Upper lobe of right lung (tissue), 1 donor: ENCODE measurements at regions not wholly inside any gene's neighbourhood (a gene's known extent, or its start where the extent isn't known, plus 50 kb on each side); places are given as distances from the start of the nearest gene placed in this dataset.

ENCODE experiments used
- ATAC-seq: fragments of 200-7000 bp; cut with Tn5 transposase; one replicate; pipeline ENCODE4 v1.9.1; 2020; ENCODE audit warnings: mild to moderate bottlenecking, moderate library complexity
- DNase-seq: peaks from one replicate; pipeline ENCODE4 v3.0.0-alpha.2; 2020
- H3K27ac ChIP-seq: fragments of 200-600 bp; one replicate; pipeline ENCODE4 v1.8.0; 2022
- H3K27me3 ChIP-seq: fragments of 200-600 bp; one replicate; pipeline ENCODE4 v1.8.0; 2022; ENCODE audit warnings: mild to moderate bottlenecking
- H3K36me3 ChIP-seq: fragments of 200-600 bp; one replicate; pipeline ENCODE4 v1.8.0; 2022
- H3K4me1 ChIP-seq: fragments of 200-600 bp; one replicate; pipeline ENCODE4 v1.8.0; 2022
- H3K4me3 ChIP-seq: fragments of 200-600 bp; one replicate; pipeline ENCODE4 v1.8.0; 2022; ENCODE audit warnings: mild to moderate bottlenecking
- H3K9me3 ChIP-seq: fragments of 200-600 bp; one replicate; pipeline ENCODE4 v1.8.0; 2022
- CTCF ChIP-seq: fragments of 200-600 bp; IDR thresholded peaks from one replicate; pipeline ENCODE4 v1.8.0; 2022; ENCODE audit warnings: antibody characterized with exemption
- intact Hi-C: fragments of 100-400 bp; cut with DNase I; formaldehyde crosslinking; loops from one replicate; pipeline ENCODE4 v1.11.0; 2022
- donor health status: DM: no; HTN: yes; CAD: no; lungs with severe emphysema.

DNA sequence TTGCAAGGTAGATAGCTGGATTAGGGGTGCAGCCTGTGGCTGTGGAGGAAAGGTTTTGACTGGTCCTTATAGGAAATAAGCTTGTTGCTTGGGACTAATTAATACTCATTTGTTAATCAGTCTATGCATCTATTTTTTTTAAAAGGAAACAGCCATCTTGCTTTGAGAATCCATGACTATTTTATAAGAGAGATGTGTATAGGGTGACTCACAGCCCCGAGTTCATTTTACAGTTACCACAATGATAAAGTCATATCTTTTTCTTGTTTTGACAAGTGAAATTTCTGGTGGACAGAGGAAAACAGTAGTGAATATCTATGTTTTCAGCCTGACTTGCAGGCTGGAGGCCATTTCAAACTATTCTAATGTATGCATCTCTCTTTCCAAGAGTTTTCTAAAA lies 193.5 kb upstream of the CCDC68 start:
- ATAC-seq, result no peak
- Histone ChIP-seq H3K27ac (no peak overlapping the region), H3K4me1 (no peaks in the 10 kb centered on the region), H3K27me3 (no peaks in the 10 kb centered on the region), H3K4me3 (no peak overlapping the region), H3K9me3 (no peaks in the 10 kb centered on the region), H3K36me3 (no peaks in the 10 kb centered on the region)
- DNase-seq, result no peak
- intact Hi-C loops, result no loop called here
- no peak for TF ChIP-seq CTCF

GRCh38 chr18:55149994-55150393 lies 190.7 kb upstream of the CCDC68 start:
- intact Hi-C loops, result no loop called here
- no peak for ATAC-seq
- H3K27me3 ChIP-seq, result no peaks in the 10 kb centered on the region
- no peak for DNase-seq
- H3K4me3 ChIP-seq, result no peak overlapping the region
- H3K36me3 ChIP-seq, result no peaks in the 10 kb centered on the region
- no peak overlapping the region for H3K27ac ChIP-seq
- no peaks in the 10 kb centered on the region for H3K4me1 ChIP-seq
- TF ChIP-seq CTCF, result no peak
- H3K9me3 ChIP-seq, result no peaks in the 10 kb centered on the region

- intact Hi-C loops, result no loop called here
- Histone ChIP-seq H3K4me1 (no peaks in the 10 kb centered on the region), H3K27ac (no peak overlapping the region), H3K9me3 (no peaks in the 10 kb centered on the region), H3K27me3 (no peaks in the 10 kb centered on the region), H3K36me3 (no peaks in the 10 kb centered on the region), H3K4me3 (no peak overlapping the region)
- ATAC-seq, result no peak
- DNase-seq, result no peak
- no peak for TF ChIP-seq CTCF
Observed at GRCh38 chr18:55147791-55148190, 188.5 kb upstream of the CCDC68 start.

- no peak for TF ChIP-seq CTCF
Observed at GRCh38 chr18:55144193-55144930, 185.1 kb upstream of the CCDC68 start.

GRCh38 chr18:55142410-55142809 lies 183.1 kb upstream of the CCDC68 start:
- Histone ChIP-seq H3K4me1 (no peaks in the 10 kb centered on the region), H3K4me3 (no peak overlapping the region), H3K27me3 (no peaks in the 10 kb centered on the region), H3K27ac (no peak overlapping the region), H3K36me3 (no peaks in the 10 kb centered on the region), H3K9me3 (no peaks in the 10 kb centered on the region)
- no peak for TF ChIP-seq CTCF
- intact Hi-C loops, result no loop called here
- no peak for DNase-seq
- no peak for ATAC-seq

More at GRCh38 chr18:55144193-55144930, 185.1 kb upstream of the CCDC68 start:
- Histone ChIP-seq H3K36me3 (no peaks in the 10 kb centered on the region), H3K9me3 (no peaks in the 10 kb centered on the region), H3K27me3 (no peaks in the 10 kb centered on the region), H3K4me1 (no peaks in the 10 kb centered on the region), H3K27ac (no peak overlapping the region), H3K4me3 (no peak overlapping the region)
- no peak for ATAC-seq
- DNase-seq, result no peak
- intact Hi-C loops, result no loop called here

DNA sequence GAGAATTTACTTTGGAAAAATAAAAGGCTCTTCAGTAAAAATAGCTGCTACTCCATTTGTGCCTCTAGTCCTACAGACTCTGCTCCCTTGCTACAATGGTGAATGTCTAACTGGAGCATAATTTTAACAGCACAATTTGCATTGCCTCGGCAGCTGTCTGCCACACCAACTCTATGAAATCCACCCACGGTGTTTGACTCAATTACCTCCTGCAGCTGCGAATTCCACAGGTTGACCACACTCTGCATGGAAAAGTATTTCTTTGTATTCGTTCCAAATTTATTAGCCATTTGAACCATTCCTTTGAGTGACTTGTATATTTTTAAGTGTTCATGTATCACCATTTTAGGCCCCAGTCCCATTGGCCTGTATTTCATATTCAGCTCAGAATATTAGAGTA lies 182.1 kb upstream of the CCDC68 start:
- TF ChIP-seq CTCF, result no peak
- H3K27ac ChIP-seq, result no peak overlapping the region
- H3K4me1 ChIP-seq, result no peaks in the 10 kb centered on the region
- DNase-seq (no peak), ATAC-seq (no peak)
- no peaks in the 10 kb centered on the region for H3K9me3 ChIP-seq
- intact Hi-C loops, result no loop called here
- no peak overlapping the region for H3K4me3 ChIP-seq
- H3K27me3 ChIP-seq, result no peaks in the 10 kb centered on the region
- no peaks in the 10 kb centered on the region for H3K36me3 ChIP-seq
